MM.1S (cell line): ENCODE measurements at regions not wholly inside any gene's neighbourhood (a gene's known extent, or its start where the extent isn't known, plus 50 kb on each side); places are given as distances from the start of the nearest gene placed in this dataset.
"Not testable (repeated sequence)": the region's sequence is repeated elsewhere in the genome, so short reads cannot be mapped to it uniquely, and the experiment has no call there.

Source experiments
- CTCF ChIP-seq: fragments of 300-600 bp; sonication (generic); IDR thresholded peaks from 2 replicates; pipeline ENCODE4 v1.5.1; 2016; ENCODE audit warnings: antibody characterized with exemption, low read length, mixed read lengths
- EZH2 ChIP-seq: fragments of 300-600 bp; sonication (generic); optimal IDR thresholded peaks from 2 replicates; pipeline ENCODE3; 2017; ENCODE audit warnings: low read depth, mild to moderate bottlenecking, antibody characterized with exemption, low read length, mixed read lengths

GRCh38 chr12:125561008-125561407, 495.8 kb downstream of the AACS start:
- TF ChIP-seq CTCF, EZH2: not testable (repeated sequence)
